DLD1 (cell line): ENCODE measurements at regions not wholly inside any gene's neighbourhood (a gene's known extent, or its start where the extent isn't known, plus 50 kb on each side); places are given as distances from the start of the nearest gene placed in this dataset.

Source experiments
- in situ Hi-C: cut with HindIII; loops from 2 replicates; pipeline ENCODE4 v1.10.0; 2017; ENCODE audit warnings: low sequenced_read_pairs

GRCh38 chr3:72445827-72446217 is 402.4 kb downstream of the SHQ1 start:
- in situ Hi-C loops: no loop called here

GRCh38 chr3:72444656-72445223 is 403.5 kb downstream of the SHQ1 start:
- in situ Hi-C loops: no loop called here

- in situ Hi-C loops: no loop called here
These were observed 405.5 kb downstream of the SHQ1 start for GRCh38 chr3:72442759-72443158.

- in situ Hi-C loops: no loop called here
These were observed 406.8 kb downstream of the SHQ1 start for GRCh38 chr3:72441284-72441994.

- in situ Hi-C loops: no loop called here
These were observed 407.8 kb downstream of the SHQ1 start for GRCh38 chr3:72440491-72440890.

- in situ Hi-C loops: no loop called here
These were observed 408.7 kb downstream of the SHQ1 start for GRCh38 chr3:72439321-72440183.

GRCh38 chr3:72437661-72438406 is 410.4 kb downstream of the SHQ1 start:
- in situ Hi-C loops: no loop called here

GRCh38 chr3:72436863-72437592 is 411.2 kb downstream of the SHQ1 start:
- in situ Hi-C loops: no loop called here

GRCh38 chr3:72434296-72434695 is 413.9 kb downstream of the SHQ1 start:
- in situ Hi-C loops: no loop called here

GRCh38 chr3:72432246-72432645 is 416.0 kb downstream of the SHQ1 start:
- in situ Hi-C loops: no loop called here

GRCh38 chr3:72429589-72430353 is 418.5 kb downstream of the SHQ1 start:
- in situ Hi-C loops: no loop called here

- in situ Hi-C loops: no loop called here
These were observed 419.4 kb downstream of the SHQ1 start for GRCh38 chr3:72428803-72429202.

- in situ Hi-C loops: no loop called here
These were observed 420.6 kb downstream of the SHQ1 start for GRCh38 chr3:72427624-72428023.

- in situ Hi-C loops: no loop called here
These were observed 421.4 kb downstream of the SHQ1 start for GRCh38 chr3:72426618-72427397.

GRCh38 chr3:72423643-72424042 is 424.6 kb downstream of the SHQ1 start:
- in situ Hi-C loops: no loop called here

GRCh38 chr3:72421786-72422185 is 426.5 kb downstream of the SHQ1 start:
- in situ Hi-C loops: no loop called here

- in situ Hi-C loops: no loop called here
These were observed 427.1 kb downstream of the SHQ1 start for GRCh38 chr3:72421126-72421525.

- in situ Hi-C loops: no loop called here
These were observed 429.4 kb downstream of the SHQ1 start for GRCh38 chr3:72418856-72419255.

- in situ Hi-C loops: no loop called here
These were observed 430.0 kb downstream of the SHQ1 start for GRCh38 chr3:72418244-72418643.
